Left colon (tissue), 2 donors: ENCODE measurements at regions not wholly inside any gene's neighbourhood (a gene's known extent, or its start where the extent isn't known, plus 50 kb on each side); places are given as distances from the start of the nearest gene placed in this dataset.
"Not testable (repeated sequence)": the region's sequence is repeated elsewhere in the genome, so short reads cannot be mapped to it uniquely, and the experiment has no call there.

Experiments
- ATAC-seq: fragments of 200-7000 bp; cut with Tn5 transposase; one replicate; pipeline ENCODE4 v1.9.1; 2020; ENCODE audit warnings: mild to moderate bottlenecking, moderate library complexity
- DNase-seq, 2 donors: peaks; one replicate each; pipeline ENCODE4 v3.0.0-alpha.2; 2020
- intact Hi-C, 2 donors: fragments of 100-400 bp; cut with DNase I in 1 of 2; cut with micrococcal nuclease in 1 of 2; formaldehyde crosslinking; loops; one replicate each; pipeline versions ENCODE4 v1.11.2 to v1.14.0; 2022; cut with DNase I, micrococcal nuclease
- donor health status: DM: no; HTN: no; CAD: no.
- donor health status: DM: yes; HTN: yes; CAD: no.

DNA sequence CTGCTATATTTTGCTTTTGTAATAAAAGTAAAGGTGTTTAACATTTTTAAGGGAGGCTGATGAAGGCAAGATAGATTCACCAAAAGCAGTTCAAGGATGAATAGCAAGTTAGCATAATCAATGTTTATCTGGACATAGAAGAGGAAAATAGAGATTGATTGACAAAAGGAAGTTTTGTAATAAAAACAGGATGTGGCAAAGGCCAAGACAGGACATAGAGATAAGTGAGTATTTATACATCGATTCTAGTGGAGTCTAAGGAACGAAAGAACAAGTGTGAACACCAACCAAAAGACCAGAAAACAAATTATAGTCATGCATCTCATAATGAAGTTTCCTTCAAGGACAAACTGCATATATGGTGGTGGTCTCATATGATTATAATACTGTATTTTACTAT lies 123.8 kb downstream of the CCDC71L start:
- no peak for ATAC-seq

DNA sequence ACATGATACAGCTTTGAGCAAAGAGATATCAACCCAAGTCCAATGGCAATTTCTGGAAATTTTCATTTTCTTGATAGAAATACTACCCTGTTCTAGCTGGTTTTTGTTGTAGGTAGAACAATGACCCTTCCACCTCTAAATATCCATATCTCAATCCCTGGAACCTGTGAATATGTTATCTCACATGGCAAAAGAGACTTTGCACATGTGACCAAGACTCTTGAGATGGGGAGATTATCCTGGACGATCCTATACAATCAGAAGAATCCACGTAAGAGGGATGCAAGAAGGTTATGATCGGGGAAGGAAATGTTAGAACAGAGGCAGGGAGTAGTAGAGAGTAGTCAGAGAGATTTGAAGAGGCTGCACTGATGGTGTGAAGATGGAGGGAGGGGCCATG lies 124.9 kb downstream of the CCDC71L start:
- intact Hi-C loops: no loop called here
- no peak for ATAC-seq

More for the DNA sequence above, 123.8 kb downstream of the CCDC71L start:
- intact Hi-C loops: no loop called here
- no peak for DNase-seq

DNA sequence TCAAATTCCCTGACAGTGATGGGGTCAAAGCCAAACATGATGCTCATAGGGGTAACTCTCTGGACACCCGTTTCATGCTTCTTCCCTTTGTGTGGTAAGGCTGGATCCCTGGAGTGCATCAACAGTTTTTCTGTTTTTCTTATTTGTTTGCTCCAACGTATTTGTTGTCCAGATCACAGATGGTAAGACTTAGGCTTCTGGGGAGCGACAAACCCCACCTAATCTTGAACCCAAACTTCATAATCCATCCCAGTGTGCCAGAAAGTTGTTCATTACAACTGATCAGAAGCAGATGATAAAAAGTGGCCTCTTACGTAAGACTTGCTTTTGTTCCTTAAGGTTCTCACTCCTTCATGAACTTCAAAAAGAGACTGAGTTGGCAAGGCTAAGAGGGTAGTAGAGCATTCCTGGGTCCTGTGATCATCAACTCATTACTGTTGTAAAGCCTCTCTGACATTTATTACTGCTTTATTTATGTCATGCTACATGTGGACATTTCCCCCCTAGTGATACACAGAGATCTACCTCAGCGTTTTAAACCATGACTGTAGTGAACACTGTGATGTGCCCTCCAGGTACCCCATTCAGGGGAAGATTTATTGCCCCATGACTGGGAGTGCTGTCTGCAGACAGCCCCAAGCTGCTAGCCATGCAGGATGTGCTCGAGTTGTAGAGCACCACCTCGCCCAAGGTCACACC lies 125.6 kb downstream of the CCDC71L start:
- DNase-seq (no peak), ATAC-seq (no peak)
- intact Hi-C loops: no loop called here

More for the DNA sequence above, 124.9 kb downstream of the CCDC71L start:
- DNase-seq: no peak

DNA sequence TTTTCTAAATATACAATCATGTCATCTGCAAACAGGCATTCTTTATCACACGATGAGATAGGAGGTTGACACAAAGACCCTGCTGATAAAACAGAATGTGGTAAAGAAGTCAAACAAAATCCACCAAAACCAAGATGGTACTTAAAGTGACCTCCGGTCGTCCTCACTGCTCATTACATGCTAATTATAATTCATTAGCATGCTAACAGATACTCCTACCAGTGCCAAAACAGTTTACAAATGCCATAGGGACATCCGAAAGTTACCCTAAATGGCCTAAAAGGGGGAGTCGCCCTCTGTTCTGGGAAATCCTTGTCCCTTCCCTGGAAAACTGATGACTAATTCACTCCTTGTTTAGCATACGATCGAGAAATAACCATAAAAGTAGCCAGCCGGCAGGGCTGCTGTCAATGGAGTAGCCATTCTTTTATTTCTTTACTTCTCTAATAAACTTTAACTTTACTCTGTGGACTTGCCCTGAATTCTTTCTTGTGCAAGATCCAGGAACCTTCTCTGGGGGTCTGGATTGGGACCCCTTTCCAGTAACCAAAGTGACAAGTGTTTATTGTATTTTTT lies 126.6 kb downstream of the CCDC71L start:
- intact Hi-C loops: no loop called here
- DNase-seq: no peak
- ATAC-seq: no peak

DNA sequence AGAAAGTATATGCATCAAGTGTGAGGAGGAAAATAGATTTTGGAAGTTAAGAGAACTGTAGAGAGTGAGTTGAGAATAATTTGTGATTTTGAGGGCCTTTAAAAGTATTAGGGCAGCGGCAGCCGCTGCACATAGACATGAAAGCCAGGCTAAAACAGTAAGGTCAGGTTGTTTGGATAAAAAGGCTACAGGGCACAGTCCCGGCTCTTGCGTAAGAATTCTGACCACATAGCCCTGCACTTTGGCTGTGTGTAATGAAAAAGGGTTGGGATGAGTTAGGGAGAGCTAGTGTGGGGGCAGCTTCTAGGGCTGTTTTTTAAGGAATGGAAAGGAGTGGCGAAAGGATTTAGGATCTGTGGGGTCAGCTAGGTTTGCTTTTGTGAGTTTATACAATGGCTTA lies 130.8 kb downstream of the CCDC71L start:
- DNase-seq, ATAC-seq, intact Hi-C loops: not testable (repeated sequence)

DNA sequence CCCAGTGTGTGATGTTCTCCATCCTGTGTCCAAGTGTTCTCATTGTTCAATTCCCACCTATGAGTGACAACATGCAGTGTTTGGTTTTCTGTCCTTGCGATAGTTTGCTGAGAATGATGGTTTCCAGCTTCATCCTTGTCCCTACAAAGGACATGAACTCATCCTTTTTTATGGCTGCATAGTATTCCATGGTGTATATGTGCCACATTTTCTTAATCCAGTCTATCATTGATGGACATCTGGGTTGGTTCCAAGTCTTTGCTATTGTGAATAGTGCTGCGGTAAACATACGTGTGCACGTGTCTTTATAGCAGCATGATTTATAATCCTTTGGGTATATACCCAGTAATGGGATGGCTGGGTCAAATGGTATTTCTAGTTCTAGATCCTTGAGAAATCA lies 134.3 kb downstream of the CCDC71L start:
- intact Hi-C loops, ATAC-seq, DNase-seq: not testable (repeated sequence)

DNA sequence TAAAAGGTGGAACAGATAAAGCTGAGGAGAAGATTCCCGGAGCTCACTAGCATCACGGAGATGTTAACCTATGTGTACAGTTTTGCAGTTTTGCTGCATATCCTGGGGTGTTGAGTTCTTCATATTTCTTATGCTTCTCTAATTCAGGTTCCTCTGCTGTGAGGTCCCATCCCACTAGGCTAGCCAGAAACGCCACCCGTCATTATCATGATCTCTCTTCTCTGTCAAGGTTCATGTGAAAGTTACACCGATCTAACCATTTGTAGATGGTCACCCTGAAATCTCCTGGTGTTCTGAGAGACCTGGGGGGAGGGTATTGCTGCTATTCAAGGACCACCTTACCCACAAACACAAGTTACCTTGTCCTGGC lies 136.3 kb downstream of the CCDC71L start:
- intact Hi-C loops: no loop called here
- ATAC-seq (no peak), DNase-seq (no peak)

DNA sequence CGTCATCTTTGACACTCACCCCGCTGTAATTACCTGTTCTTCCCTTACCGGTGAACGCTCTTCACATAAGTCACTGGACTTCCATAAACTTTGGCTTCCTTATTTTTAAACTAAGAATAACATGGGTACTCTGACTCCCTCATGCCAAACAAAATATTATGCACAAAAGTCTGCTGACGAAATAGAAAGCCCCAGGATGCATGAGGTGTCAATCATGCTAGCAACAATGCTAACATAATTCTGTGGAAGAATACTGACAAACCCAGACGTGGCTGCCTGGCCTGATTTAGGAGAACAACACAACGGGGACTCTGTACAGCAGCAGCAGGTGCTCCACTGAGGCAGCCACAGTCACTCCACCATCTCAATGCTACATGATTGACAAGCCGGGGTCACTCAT lies 137.5 kb downstream of the CCDC71L start:
- intact Hi-C loops: no loop called here
- no peak for DNase-seq
- no peak for ATAC-seq

DNA sequence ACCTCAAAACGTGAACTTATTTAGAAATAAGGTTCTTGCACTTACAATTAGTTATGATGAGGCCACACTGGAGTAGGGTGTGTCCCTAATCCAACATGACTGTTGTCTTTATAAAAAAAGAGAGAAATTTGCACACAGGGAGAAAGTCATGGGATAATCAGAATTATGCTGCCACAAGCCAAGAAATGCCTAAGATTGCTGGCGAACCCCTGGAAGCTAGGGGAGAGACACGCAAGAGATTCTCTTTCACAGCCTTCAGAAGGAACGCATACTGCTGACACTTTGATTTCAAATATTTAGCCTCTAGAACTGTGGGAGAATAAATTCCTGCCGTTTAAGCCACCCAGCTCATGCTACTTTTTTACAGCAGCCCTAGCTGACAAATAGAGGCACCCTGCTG lies 138.3 kb downstream of the CCDC71L start:
- intact Hi-C loops: no loop called here
- DNase-seq: no peak
- no peak for ATAC-seq

DNA sequence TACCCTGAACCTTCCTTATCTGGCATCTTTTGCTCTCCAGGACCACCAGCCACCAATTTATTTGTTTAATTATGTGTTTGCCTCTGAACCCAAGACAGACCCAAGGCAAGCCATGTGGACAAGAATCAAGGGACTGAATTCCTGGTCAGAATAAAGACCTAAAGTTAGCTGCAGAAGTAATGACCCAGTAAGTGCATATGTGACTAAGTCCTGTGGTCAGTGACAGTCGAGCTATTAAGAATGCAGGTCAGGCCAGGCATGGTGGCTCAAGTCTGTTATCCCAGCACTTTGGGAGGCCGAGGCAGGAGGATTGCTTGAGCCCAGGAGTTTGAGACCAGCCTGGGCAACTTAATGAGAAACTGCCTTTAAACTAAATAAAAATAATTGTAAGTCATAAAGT lies 139.4 kb downstream of the CCDC71L start:
- DNase-seq (no peak), ATAC-seq (no peak)
- intact Hi-C loops: no loop called here

DNA sequence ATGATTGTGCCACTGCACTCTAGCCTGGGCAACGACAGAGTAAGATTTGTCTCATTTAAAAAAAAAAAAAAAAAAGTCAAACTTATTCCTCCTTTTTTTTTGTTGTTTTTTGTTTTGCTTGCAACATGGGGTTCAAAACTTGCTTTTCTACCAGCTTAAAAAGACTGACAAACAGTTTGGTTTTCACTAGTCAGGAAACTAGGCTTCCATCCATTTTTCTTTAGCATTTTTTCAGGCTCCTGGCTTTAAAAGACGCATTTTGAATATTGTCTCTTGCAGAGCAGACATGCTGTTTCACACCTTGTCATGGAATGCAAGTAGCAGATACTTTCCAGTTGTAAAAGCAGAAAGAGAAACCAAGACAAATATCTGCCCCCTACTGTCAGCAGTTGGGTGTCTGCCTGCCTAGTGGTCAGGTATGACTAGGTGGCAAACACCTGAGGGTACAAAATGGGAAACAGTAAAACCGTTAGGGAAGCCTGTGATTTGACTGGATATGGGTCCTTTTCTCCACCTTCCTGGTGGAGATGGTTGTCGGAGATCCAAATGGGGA lies 139.9 kb downstream of the CCDC71L start:
- intact Hi-C loops: no loop called here
- DNase-seq: no peak
- ATAC-seq: no peak

DNA sequence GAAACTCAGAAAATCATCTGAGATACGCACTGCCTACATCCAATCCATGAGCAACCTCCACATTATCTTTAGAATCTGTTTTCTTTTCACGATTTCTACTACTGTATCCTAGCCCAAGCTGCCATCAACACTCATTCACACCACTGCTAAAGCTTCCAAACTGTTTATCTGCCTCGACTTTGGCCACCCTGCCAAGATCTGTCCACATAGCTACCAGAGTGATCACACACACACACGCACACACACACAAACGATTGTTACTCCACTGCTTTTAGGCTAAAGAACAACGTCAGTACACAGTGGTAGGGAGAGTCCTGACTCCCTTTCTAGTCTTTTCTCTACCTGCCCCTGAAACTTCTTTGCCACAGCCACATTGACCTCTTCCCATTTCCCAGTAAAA lies 142.0 kb downstream of the CCDC71L start:
- ATAC-seq (no peak), DNase-seq (no peak)
- intact Hi-C loops: no loop called here

DNA sequence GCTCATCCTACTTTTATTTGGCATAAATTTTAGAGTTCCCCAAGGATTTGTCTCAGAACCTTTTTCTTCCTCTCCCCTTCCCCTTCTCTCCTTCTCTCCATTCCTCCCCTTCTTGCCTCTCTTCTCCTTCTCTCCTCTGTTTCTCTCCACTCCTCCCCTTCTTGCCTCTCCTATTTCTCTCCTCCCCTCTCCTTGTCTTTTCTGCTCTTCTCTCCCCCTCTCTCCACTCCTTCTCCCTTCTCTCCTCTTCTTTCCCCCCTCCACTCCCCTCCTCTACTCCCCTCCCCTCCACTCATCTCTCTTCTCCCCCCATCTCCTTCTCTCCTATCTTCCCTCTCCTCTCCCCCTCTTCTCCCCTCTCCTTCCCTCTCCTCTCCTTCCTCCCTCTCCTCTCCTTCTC lies 142.7 kb downstream of the CCDC71L start:
- intact Hi-C loops: no loop called here
- no peak for ATAC-seq

DNA sequence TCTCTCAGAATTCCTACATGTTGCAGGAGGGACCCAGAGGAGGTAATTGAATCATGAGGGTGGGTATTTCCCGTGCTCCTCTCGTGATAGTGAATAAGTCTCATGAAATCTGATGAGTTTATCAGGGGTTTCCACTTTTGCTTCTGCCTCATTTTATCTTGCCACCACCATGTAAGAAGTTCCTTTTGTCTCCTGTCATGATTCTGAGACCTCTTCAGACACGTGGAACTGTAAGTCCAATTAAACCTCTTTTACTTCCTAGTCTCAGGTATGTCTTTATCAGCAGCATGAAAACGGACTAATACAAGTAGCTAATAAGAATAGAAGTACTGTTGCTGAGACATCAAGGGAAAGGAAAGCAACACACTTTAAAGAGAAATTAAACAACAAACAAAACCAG lies 143.4 kb downstream of the CCDC71L start:
- DNase-seq (no peak), ATAC-seq (no peak)
- intact Hi-C loops: no loop called here

More for the DNA sequence above, 142.7 kb downstream of the CCDC71L start:
- DNase-seq: no peak

DNA sequence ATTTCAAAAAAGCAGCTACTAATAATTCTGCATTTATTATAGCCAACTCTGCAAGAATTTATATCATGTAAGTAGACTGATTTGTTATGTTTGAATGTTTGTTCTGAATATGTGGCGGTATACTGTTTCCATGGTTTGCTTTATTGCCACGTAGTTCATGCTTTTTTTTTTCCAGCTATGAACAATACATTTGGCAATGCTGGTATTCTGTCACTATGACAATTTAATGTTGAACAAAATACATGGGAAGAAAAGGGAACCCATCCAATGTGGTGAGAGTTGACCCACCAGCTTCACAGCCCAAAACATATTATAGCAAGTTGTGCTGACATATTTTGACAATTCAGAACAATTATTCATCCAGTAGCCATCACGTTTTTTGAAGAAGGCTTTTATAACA lies 145.6 kb downstream of the CCDC71L start:
- ATAC-seq (no peak), DNase-seq (no peak)
- intact Hi-C loops: no loop called here

DNA sequence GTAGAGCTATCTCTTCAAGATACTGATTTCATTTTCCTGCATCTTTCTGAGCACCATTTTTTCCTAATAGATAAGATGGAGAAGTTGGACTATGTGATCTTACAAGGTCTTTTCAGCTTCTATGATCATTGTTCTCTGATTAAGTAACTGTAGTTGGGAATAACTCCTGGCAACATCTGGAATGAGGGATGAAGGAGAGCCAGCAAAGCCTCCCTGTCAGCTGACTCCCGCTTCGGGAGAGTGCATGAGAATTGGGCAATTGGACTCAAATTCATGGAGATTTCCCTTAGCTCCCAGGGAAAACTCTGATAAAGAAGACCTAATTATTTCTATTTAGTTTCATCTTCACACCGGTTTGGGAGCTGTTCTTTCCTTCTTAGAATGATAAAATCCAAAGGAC lies 146.1 kb downstream of the CCDC71L start:
- DNase-seq (no peak), ATAC-seq (no peak)
- intact Hi-C loops: no loop called here

DNA sequence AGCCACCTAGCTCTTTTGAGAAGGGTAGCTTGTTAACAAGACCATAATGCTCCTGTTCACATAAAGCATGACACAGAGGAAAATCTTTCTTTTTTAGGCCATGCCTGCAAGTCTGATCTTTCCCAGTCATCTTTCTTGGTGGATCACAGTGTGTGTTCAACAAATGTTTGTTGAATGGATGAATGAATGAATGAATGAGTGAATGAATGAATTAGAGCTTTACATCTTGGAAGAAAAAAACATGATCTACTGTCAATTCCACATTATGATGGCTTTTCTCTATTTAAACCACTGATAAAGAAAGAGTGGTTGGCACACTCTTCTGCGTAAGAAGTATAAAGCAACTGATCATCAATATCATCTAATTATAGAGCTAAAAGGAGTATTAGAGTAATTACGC lies 148.7 kb downstream of the CCDC71L start:
- DNase-seq (no peak), ATAC-seq (no peak)
- intact Hi-C loops: no loop called here

DNA sequence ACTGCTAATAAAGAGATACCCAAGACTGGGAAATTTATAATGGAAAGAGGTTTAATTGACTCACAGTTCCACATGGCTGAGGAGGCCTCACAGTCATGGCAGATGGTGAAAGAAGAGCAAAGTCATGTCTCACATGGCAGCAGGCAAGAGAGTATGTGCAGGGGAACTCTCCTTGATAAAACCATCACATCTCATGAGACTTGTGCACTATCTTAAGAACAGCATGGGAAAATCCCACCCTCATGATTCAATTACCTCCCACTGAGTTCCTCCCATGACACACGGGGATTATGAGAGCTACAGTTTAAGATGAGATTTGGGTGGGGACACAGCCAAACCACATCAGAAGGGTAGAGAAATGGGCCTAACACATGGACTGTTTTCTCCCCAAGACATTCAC lies 156.3 kb downstream of the CCDC71L start:
- intact Hi-C loops: no loop called here
- DNase-seq (no peak), ATAC-seq (no peak)

DNA sequence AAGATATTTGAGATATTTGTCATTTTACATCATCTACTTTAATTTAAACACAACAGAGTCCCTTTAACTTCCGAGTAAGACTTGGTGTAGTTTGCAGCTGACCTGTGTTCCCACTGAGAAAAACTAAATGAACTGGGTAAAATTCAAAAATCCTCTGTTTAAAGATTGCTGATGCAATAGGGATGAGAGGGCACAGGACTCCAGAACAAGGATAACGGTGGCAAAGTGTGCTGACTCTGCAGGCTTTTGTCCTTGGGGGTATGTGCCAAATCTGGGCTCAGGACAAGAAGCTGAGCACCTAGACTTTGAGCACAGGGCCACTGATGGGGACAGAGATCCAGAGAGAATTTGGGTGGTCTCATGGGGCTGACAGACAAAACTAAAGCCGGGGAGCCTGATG lies 156.8 kb downstream of the CCDC71L start:
- DNase-seq (no peak), ATAC-seq (no peak)
- intact Hi-C loops: no loop called here

DNA sequence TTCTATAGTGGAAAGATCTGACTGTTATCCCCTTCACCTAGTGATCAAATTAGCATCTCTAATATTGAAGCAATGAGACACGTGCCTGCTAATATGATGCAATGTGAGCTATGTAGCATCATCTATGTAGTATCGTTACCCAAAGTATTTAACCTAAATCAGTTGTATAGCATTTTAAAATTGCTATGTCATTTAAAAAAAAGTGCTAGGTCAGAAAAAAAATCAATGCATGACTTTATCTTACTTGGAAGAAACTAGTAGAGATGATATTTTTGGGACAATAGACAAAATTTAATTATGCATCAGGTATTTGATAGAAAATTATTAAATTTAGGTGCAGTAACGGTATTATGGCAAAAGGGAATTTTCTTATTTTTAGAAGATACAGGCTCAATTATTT lies 157.3 kb downstream of the CCDC71L start:
- intact Hi-C loops: no loop called here
- ATAC-seq (no peak), DNase-seq (no peak)
